ENCODE measurements at regions not wholly inside any gene's neighbourhood (a gene's known extent, or its start where the extent isn't known, plus 50 kb on each side); places are given as distances from the start of the nearest gene placed in this dataset.
A peak's percentile ranks its signal among the peaks of the same experiment; 100 is the strongest.

GRCh38 chr13:62611343-62611742, 1195.7 kb upstream of the PCDH20 start:
- WGBS (ENCODE audit: extremely low coverage, insufficient coverage, low lambda C conversion rate), result no CpG with 5 or more reads among the region's 2 CpGs
- H3K18ac ChIP-seq (ENCODE audit: low read length), result no peak overlapping the region

GRCh38 chr13:62598708-62599107, 1183.1 kb upstream of the PCDH20 start:
- Histone ChIP-seq H3K9ac (ENCODE audit: low read length) (no peak overlapping the region), H4K5ac (ENCODE audit: low read length) (no peak overlapping the region), H3K4me1 (ENCODE audit: control insufficient read depth, low read depth, low read length) (no peaks in the 10 kb centered on the region), H3K79me2 (ENCODE audit: control insufficient read depth, insufficient read depth, low read length) (no peaks in the 10 kb centered on the region), H3K4me3 (ENCODE audit: low read length) (no peak overlapping the region), H3K23ac (ENCODE audit: low read length) (no peak overlapping the region), H3K36me3 (ENCODE audit: control insufficient read depth, insufficient read depth, low read length) (no peaks in the 10 kb centered on the region), H2BK120ac (ENCODE audit: low read depth, low read length) (no peak overlapping the region), H3K4ac (ENCODE audit: low read depth, low read length) (no peak overlapping the region), H3K79me1 (ENCODE audit: low read length) (no peaks in the 10 kb centered on the region), H2BK15ac (replicated peaks; ENCODE audit: low read depth) (no peak overlapping the region), H3K56ac (ENCODE audit: low read length) (no peak overlapping the region), H4K8ac (ENCODE audit: low read depth, low read length) (no peak overlapping the region), H3K4me2 (ENCODE audit: low read length) (no peak overlapping the region), H3K18ac (ENCODE audit: low read length) (no peak overlapping the region), H3K27me3 (ENCODE audit: insufficient read depth, low read length, poor library complexity) (no peaks in the 10 kb centered on the region), H3K27ac (ENCODE audit: low read depth, low read length) (no peak overlapping the region), H2BK5ac (ENCODE audit: low read length) (no peak overlapping the region), H2AK5ac (ENCODE audit: low read length) (no peak overlapping the region)
- no CpG with 5 or more reads among the region's 5 CpGs for WGBS (ENCODE audit: extremely low coverage, insufficient coverage, low lambda C conversion rate)
- DNase-seq, result peak; percentile 30

More at GRCh38 chr13:62611343-62611742, 1195.7 kb upstream of the PCDH20 start:
- H3K4me1 ChIP-seq (ENCODE audit: control insufficient read depth, low read depth, low read length), result no peaks in the 10 kb centered on the region
- H4K5ac ChIP-seq (ENCODE audit: low read length), result no peak overlapping the region
- H2BK120ac ChIP-seq (ENCODE audit: low read depth, low read length), result no peak overlapping the region
- no peak overlapping the region for H3K4me3 ChIP-seq (ENCODE audit: low read length)
- no peaks in the 10 kb centered on the region for H3K79me2 ChIP-seq (ENCODE audit: control insufficient read depth, insufficient read depth, low read length)
- no peak overlapping the region for H3K9ac ChIP-seq (ENCODE audit: low read length)
- no peak overlapping the region for H3K4ac ChIP-seq (ENCODE audit: low read depth, low read length)
- H3K4me2 ChIP-seq (ENCODE audit: low read length), result no peak overlapping the region
- H3K56ac ChIP-seq (ENCODE audit: low read length), result no peak overlapping the region
- DNase-seq, result no peak
- no peak overlapping the region for H4K8ac ChIP-seq (ENCODE audit: low read depth, low read length)
- no peak overlapping the region for H2BK5ac ChIP-seq (ENCODE audit: low read length)
- no peaks in the 10 kb centered on the region for H3K36me3 ChIP-seq (ENCODE audit: control insufficient read depth, insufficient read depth, low read length)
- no peaks in the 10 kb centered on the region for H3K27me3 ChIP-seq (ENCODE audit: insufficient read depth, low read length, poor library complexity)
- H3K27ac ChIP-seq (ENCODE audit: low read depth, low read length), result no peak overlapping the region
- no peak overlapping the region for H3K23ac ChIP-seq (ENCODE audit: low read length)
- H2BK15ac ChIP-seq (replicated peaks; ENCODE audit: low read depth), result no peak overlapping the region
- H2AK5ac ChIP-seq (ENCODE audit: low read length), result no peak overlapping the region
- H3K79me1 ChIP-seq (ENCODE audit: low read length), result no peaks in the 10 kb centered on the region

DNA sequence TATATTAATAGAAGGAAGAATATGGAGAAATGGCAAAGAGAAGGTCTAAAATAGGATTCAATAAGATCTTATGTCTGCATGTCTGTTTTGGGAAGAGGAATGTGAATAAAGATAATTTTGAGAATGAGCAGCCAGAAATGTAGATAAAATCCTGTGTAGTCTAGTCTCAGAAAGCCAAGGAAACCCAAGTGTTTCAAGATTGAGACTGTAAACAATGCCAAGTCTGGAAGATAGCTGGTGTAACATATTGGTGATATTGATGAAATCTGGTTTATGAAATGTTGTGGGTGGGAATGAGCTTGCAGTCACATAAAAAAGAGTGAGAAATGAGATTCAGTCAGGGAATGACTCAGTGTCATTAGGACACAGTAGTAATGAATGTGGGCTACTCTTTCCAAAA, 1180.3 kb upstream of the PCDH20 start:
- Histone ChIP-seq H3K27me3 (ENCODE audit: insufficient read depth, low read length, poor library complexity) (no peaks in the 10 kb centered on the region), H3K4me3 (ENCODE audit: low read length) (no peak overlapping the region), H4K8ac (ENCODE audit: low read depth, low read length) (no peak overlapping the region), H3K4me1 (ENCODE audit: control insufficient read depth, low read depth, low read length) (no peaks in the 10 kb centered on the region), H2BK15ac (replicated peaks; ENCODE audit: low read depth) (no peak overlapping the region), H2AK5ac (ENCODE audit: low read length) (no peak overlapping the region), H3K36me3 (ENCODE audit: control insufficient read depth, insufficient read depth, low read length) (no peaks in the 10 kb centered on the region), H3K4ac (ENCODE audit: low read depth, low read length) (no peak overlapping the region), H2BK5ac (ENCODE audit: low read length) (no peak overlapping the region), H4K5ac (ENCODE audit: low read length) (no peak overlapping the region), H3K4me2 (ENCODE audit: low read length) (no peak overlapping the region), H3K27ac (ENCODE audit: low read depth, low read length) (no peak overlapping the region), H3K79me2 (ENCODE audit: control insufficient read depth, insufficient read depth, low read length) (no peaks in the 10 kb centered on the region), H3K18ac (ENCODE audit: low read length) (no peak overlapping the region), H3K9ac (ENCODE audit: low read length) (no peak overlapping the region), H3K23ac (ENCODE audit: low read length) (no peak overlapping the region), H3K56ac (ENCODE audit: low read length) (no peak overlapping the region), H2BK120ac (ENCODE audit: low read depth, low read length) (no peak overlapping the region), H3K79me1 (ENCODE audit: low read length) (no peaks in the 10 kb centered on the region)
- DNase-seq, result no peak

- Histone ChIP-seq H4K8ac (ENCODE audit: low read depth, low read length) (no peak overlapping the region), H3K27ac (ENCODE audit: low read depth, low read length) (no peak overlapping the region), H3K4me1 (ENCODE audit: control insufficient read depth, low read depth, low read length) (no peaks in the 10 kb centered on the region), H3K79me2 (ENCODE audit: control insufficient read depth, insufficient read depth, low read length) (no peaks in the 10 kb centered on the region), H2AK5ac (ENCODE audit: low read length) (no peak overlapping the region), H2BK15ac (replicated peaks; ENCODE audit: low read depth) (no peak overlapping the region), H3K23ac (ENCODE audit: low read length) (no peak overlapping the region), H3K18ac (ENCODE audit: low read length) (no peak overlapping the region), H3K56ac (ENCODE audit: low read length) (no peak overlapping the region), H3K4me2 (ENCODE audit: low read length) (no peak overlapping the region), H3K9ac (ENCODE audit: low read length) (no peak overlapping the region), H2BK120ac (ENCODE audit: low read depth, low read length) (no peak overlapping the region), H3K79me1 (ENCODE audit: low read length) (no peaks in the 10 kb centered on the region), H4K5ac (ENCODE audit: low read length) (no peak overlapping the region), H3K36me3 (ENCODE audit: control insufficient read depth, insufficient read depth, low read length) (no peaks in the 10 kb centered on the region), H3K4me3 (ENCODE audit: low read length) (no peak overlapping the region), H3K27me3 (ENCODE audit: insufficient read depth, low read length, poor library complexity) (no peaks in the 10 kb centered on the region), H3K4ac (ENCODE audit: low read depth, low read length) (no peak overlapping the region), H2BK5ac (ENCODE audit: low read length) (no peak overlapping the region)
- DNase-seq, result no peak
- WGBS (ENCODE audit: extremely low coverage, insufficient coverage, low lambda C conversion rate), result 100% methylated on average over 1 of the region's 2 CpGs
Observed at GRCh38 chr13:62593804-62594203, 1178.2 kb upstream of the PCDH20 start.

- no peak overlapping the region for H3K23ac ChIP-seq (ENCODE audit: low read length)
- no peak overlapping the region for H3K9ac ChIP-seq (ENCODE audit: low read length)
- no peak overlapping the region for H3K27ac ChIP-seq (ENCODE audit: low read depth, low read length)
- no peaks in the 10 kb centered on the region for H3K4me1 ChIP-seq (ENCODE audit: control insufficient read depth, low read depth, low read length)
- no peak overlapping the region for H3K4me2 ChIP-seq (ENCODE audit: low read length)
- H2BK15ac ChIP-seq (replicated peaks; ENCODE audit: low read depth), result no peak overlapping the region
- H3K56ac ChIP-seq (ENCODE audit: low read length), result no peak overlapping the region
- no peak overlapping the region for H3K4me3 ChIP-seq (ENCODE audit: low read length)
- no peak overlapping the region for H3K4ac ChIP-seq (ENCODE audit: low read depth, low read length)
- H3K18ac ChIP-seq (ENCODE audit: low read length), result no peak overlapping the region
- H4K5ac ChIP-seq (ENCODE audit: low read length), result no peak overlapping the region
- H3K79me2 ChIP-seq (ENCODE audit: control insufficient read depth, insufficient read depth, low read length), result no peaks in the 10 kb centered on the region
- DNase-seq, result peak; percentile 4
- H2BK120ac ChIP-seq (ENCODE audit: low read depth, low read length), result no peak overlapping the region
- H3K27me3 ChIP-seq (ENCODE audit: insufficient read depth, low read length, poor library complexity), result no peaks in the 10 kb centered on the region
- no peak overlapping the region for H4K8ac ChIP-seq (ENCODE audit: low read depth, low read length)
- no peaks in the 10 kb centered on the region for H3K79me1 ChIP-seq (ENCODE audit: low read length)
- WGBS (ENCODE audit: extremely low coverage, insufficient coverage, low lambda C conversion rate), result no CpG with 5 or more reads among the region's 2 CpGs
- no peak overlapping the region for H2AK5ac ChIP-seq (ENCODE audit: low read length)
- no peaks in the 10 kb centered on the region for H3K36me3 ChIP-seq (ENCODE audit: control insufficient read depth, insufficient read depth, low read length)
- no peak overlapping the region for H2BK5ac ChIP-seq (ENCODE audit: low read length)
Observed at GRCh38 chr13:62583466-62583865, 1167.8 kb upstream of the PCDH20 start.

DNA sequence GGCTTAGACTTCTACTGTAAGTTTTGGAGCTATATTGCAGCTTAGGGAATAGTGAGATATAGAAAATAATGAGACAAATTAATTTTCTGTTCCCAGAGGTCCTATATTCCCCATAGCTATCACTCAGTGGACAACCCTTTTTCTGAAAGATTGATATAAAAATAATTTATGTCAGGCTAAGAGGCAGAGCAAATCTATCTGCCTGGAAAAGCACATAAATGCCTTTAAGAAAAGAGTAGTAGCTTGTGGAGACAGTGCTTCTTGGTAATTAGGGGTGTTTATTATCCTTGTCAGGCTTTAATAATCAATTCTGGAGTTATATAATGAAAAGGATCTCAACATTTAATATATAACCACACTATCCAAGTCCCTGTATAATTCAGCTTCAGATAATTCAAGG, 1162.8 kb upstream of the PCDH20 start:
- no peak overlapping the region for H3K27ac ChIP-seq (ENCODE audit: low read depth, low read length)
- H3K9ac ChIP-seq (ENCODE audit: low read length), result no peak overlapping the region
- H3K4me3 ChIP-seq (ENCODE audit: low read length), result no peak overlapping the region
- no peak overlapping the region for H3K18ac ChIP-seq (ENCODE audit: low read length)
- H2BK15ac ChIP-seq (replicated peaks; ENCODE audit: low read depth), result no peak overlapping the region
- no peak for DNase-seq
- H3K56ac ChIP-seq (ENCODE audit: low read length), result no peak overlapping the region
- H3K79me2 ChIP-seq (ENCODE audit: control insufficient read depth, insufficient read depth, low read length), result no peaks in the 10 kb centered on the region
- H3K79me1 ChIP-seq (ENCODE audit: low read length), result no peaks in the 10 kb centered on the region
- no peak overlapping the region for H2BK5ac ChIP-seq (ENCODE audit: low read length)
- H2BK120ac ChIP-seq (ENCODE audit: low read depth, low read length), result no peak overlapping the region
- no peak overlapping the region for H4K8ac ChIP-seq (ENCODE audit: low read depth, low read length)
- no peaks in the 10 kb centered on the region for H3K36me3 ChIP-seq (ENCODE audit: control insufficient read depth, insufficient read depth, low read length)
- no peak overlapping the region for H4K5ac ChIP-seq (ENCODE audit: low read length)
- no peaks in the 10 kb centered on the region for H3K4me1 ChIP-seq (ENCODE audit: control insufficient read depth, low read depth, low read length)
- H2AK5ac ChIP-seq (ENCODE audit: low read length), result no peak overlapping the region
- H3K4me2 ChIP-seq (ENCODE audit: low read length), result no peak overlapping the region
- no peak overlapping the region for H3K4ac ChIP-seq (ENCODE audit: low read depth, low read length)
- H3K23ac ChIP-seq (ENCODE audit: low read length), result no peak overlapping the region
- no peaks in the 10 kb centered on the region for H3K27me3 ChIP-seq (ENCODE audit: insufficient read depth, low read length, poor library complexity)
